Kidney glomerular epithelial cell (primary cell): ENCODE measurements at regions not wholly inside any gene's neighbourhood (a gene's known extent, or its start where the extent isn't known, plus 50 kb on each side); places are given as distances from the start of the nearest gene placed in this dataset.

Source experiments
- DNase-seq: peaks from one replicate; lab custom pipeline; 2025; lab: John Stamatoyannopoulos, UW

GRCh38 chr5:93320920-93321445, 260.0 kb downstream of the NR2F1-AS1 start:
- DNase-seq, result no peak

GRCh38 chr5:93313672-93314071, 267.3 kb downstream of the NR2F1-AS1 start:
- DNase-seq, result no peak

- no peak for DNase-seq
Measured at GRCh38 chr5:93311881-93312280, 269.1 kb downstream of the NR2F1-AS1 start.

- DNase-seq, result no peak
Measured at GRCh38 chr5:93307557-93307956, 273.5 kb downstream of the NR2F1-AS1 start.

- no peak for DNase-seq
Measured at GRCh38 chr5:93305984-93306383, 275.0 kb downstream of the NR2F1-AS1 start.

GRCh38 chr5:93304456-93305250, 276.4 kb downstream of the NR2F1-AS1 start:
- DNase-seq, result no peak

GRCh38 chr5:93303291-93303691, 277.7 kb downstream of the NR2F1-AS1 start:
- DNase-seq, result no peak

- DNase-seq, result no peak
Measured at GRCh38 chr5:93302711-93303110, 278.3 kb downstream of the NR2F1-AS1 start.

GRCh38 chr5:93300945-93301344, 280.1 kb downstream of the NR2F1-AS1 start:
- DNase-seq, result no peak

- DNase-seq, result no peak
Measured at GRCh38 chr5:93300309-93300923, 280.6 kb downstream of the NR2F1-AS1 start.

- peak; percentile 91 for DNase-seq
Measured at GRCh38 chr5:93299681-93300308, 281.2 kb downstream of the NR2F1-AS1 start.

- no peak for DNase-seq
Measured at GRCh38 chr5:93297116-93297515, 283.9 kb downstream of the NR2F1-AS1 start.

GRCh38 chr5:93296338-93296737, 284.7 kb downstream of the NR2F1-AS1 start:
- DNase-seq, result no peak

GRCh38 chr5:93294996-93295395, 286.0 kb downstream of the NR2F1-AS1 start:
- no peak for DNase-seq

- peak; percentile 49 for DNase-seq
Measured at GRCh38 chr5:93294199-93294598, 286.8 kb downstream of the NR2F1-AS1 start.

GRCh38 chr5:93289942-93290341, 291.1 kb downstream of the NR2F1-AS1 start:
- DNase-seq, result no peak

- DNase-seq, result no peak
Measured at GRCh38 chr5:93285461-93285860, 295.6 kb downstream of the NR2F1-AS1 start.

- no peak for DNase-seq
Measured at GRCh38 chr5:93281980-93282772, 298.8 kb downstream of the NR2F1-AS1 start.

- DNase-seq, result no peak
Measured at GRCh38 chr5:93280518-93280917, 300.5 kb downstream of the NR2F1-AS1 start.

- DNase-seq, result no peak
Measured at GRCh38 chr5:93279296-93279963, 301.6 kb downstream of the NR2F1-AS1 start.

GRCh38 chr5:93278896-93279295, 302.1 kb downstream of the NR2F1-AS1 start:
- DNase-seq, result no peak
